ENCODE measurements at regions not wholly inside any gene's neighbourhood (a gene's known extent, or its start where the extent isn't known, plus 50 kb on each side); places are given as distances from the start of the nearest gene placed in this dataset.
"Not testable (repeated sequence)": the region's sequence is repeated elsewhere in the genome, so short reads cannot be mapped to it uniquely, and the experiment has no call there.

GRCh38 chr1:213582976-213583567, 404.7 kb upstream of the PROX1 start:
- FAIRE-seq (no peak), DNase-seq (ENCODE audit: low spot score) (no peak)

DNA sequence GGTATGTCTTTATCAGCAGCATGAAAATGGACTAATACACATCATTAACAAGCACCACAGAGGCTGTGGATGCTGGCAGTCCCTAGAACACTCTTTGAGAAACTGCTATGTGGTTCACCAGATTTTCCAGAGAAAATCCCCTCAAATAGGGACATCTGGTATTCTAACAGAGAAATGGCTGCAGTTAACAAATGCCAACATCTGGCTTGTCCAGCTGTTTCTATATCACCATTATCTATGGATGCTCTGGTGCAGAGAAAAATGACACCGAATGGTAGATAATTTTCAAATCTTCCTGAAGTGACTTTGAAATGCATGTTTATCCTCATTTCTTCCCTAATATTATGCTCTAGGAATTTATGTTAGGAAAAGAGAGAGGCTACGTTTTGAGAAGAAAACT, 403.5 kb upstream of the PROX1 start:
- no peak for FAIRE-seq
- no peak for DNase-seq (ENCODE audit: low spot score)

- DNase-seq (ENCODE audit: low spot score) (no peak), FAIRE-seq (no peak)
These were observed 402.4 kb upstream of the PROX1 start for GRCh38 chr1:213585402-213585801.

- FAIRE-seq, result no peak
- DNase-seq (ENCODE audit: low spot score), result no peak
These were observed 401.7 kb upstream of the PROX1 start for GRCh38 chr1:213585959-213586586.

GRCh38 chr1:213586587-213586972, 401.2 kb upstream of the PROX1 start:
- DNase-seq (ENCODE audit: low spot score), result no peak
- no peak for FAIRE-seq

GRCh38 chr1:213596729-213597128, 391.0 kb upstream of the PROX1 start:
- DNase-seq (ENCODE audit: low spot score), result no peak
- FAIRE-seq, result no peak

DNA sequence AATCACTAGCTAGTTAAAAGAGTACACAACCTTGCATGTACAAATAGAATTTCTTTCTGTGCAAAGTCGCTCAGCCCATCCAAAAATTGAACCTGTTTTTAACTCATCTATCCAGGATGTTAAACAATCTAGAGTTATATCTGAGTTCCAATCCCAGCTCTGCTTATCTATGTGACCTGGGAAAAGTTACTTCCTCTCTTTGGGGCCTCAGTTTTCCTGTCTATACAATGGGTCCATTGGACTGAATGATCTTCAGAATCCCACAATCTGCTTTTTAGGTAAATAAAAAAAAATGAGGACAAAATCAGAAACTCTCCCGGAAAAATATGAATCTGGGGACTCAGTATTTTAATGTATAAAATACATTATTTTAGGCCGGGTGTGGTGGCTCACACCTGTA, 389.5 kb upstream of the PROX1 start:
- DNase-seq (ENCODE audit: low spot score) (no peak), FAIRE-seq (no peak)

DNA sequence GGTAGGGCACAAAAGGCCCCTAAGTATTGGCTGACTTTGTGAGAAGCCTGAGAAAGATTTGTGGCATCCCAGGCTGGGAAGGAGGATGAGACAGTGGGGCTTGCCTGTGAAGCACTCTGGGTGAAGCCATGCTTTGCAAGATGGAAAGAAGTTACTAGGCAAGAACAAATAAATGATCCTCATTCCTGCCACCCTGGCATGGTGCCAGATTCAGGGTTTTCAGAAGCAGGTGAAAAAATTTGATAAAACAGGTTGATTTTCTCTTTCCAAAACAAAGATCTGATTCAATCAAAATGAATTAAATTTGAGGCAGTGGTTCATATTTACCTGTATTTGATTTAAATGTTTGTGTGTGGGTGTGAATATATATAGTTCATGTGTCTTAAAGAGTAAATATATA, 386.9 kb upstream of the PROX1 start:
- FAIRE-seq (no peak), DNase-seq (ENCODE audit: low spot score) (no peak)

DNA sequence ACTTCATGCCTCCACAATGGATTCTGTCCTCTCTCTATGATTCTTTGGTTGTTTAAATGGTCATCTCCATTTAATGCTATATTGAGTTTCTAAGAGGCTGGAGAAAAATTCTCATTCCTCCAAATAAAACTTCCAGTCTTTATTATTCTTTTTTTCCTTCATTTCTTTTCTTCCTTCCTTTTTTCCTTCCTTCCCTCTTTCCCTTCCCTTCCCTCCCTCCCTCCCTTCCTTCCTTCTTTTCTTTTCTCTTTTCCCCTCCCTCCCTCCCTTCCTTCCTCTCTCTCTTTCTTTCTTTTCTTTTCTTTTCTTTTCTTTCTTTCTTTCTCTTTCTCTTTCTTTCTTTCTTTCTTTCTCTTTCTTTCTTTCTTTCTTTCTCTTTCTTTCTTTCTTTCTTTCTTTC, 386.1 kb upstream of the PROX1 start:
- FAIRE-seq; DNase-seq (ENCODE audit: low spot score): not testable (repeated sequence)

DNA sequence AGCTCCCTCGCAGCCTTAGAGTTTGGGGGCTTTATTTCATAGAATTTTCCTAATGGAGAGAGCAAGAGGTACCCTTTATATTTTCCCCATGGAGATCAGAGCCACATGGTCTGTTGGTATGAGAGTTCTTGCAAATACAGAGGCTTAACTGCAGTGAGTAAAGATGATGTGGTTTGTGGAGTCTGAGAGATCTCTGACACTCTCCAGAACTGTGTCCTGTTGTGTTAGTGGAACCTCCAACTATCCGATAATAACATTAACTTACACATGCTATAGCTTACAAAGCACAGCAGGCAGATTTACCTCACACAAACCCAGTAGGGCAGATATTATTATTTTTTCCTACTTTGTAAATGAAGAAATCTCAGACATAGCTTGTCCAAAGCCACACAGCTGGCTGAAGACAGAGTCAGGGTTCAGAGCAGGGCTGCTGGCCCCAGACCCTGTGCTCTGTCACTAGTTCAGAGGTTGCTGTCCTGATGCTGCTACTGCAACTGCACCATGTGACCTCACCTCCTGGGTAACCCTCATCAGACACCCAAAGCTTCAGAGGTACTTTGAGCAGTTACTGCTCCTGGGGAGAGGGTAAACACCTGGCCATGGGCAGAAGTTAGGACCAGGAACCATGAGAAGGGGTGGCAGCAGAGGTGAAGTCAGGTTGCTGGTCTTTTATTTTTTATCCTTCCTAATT, 384.8 kb upstream of the PROX1 start:
- DNase-seq (ENCODE audit: low spot score) (no peak), FAIRE-seq (no peak)

DNA sequence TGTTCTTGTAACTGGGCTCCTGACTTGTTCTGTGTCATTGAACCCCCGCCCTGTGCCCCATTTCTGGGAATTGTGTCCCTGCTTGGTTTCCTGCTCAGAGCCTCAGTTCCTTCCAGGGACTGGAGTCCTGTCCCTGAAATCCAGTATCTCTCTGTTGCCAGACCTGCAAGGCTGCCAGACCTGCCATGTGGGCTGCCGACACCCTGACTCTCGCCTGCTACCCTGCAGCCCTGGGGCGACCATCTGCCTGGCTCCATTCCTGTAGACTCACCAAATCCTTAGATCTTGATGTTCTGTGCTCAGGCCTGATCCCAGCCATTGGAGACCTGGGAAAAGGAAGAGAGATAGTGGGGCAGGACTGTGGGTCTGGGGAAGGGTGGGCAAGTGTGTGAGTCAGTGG, 383.3 kb upstream of the PROX1 start:
- no peak for FAIRE-seq
- no peak for DNase-seq (ENCODE audit: low spot score)

GRCh38 chr1:213605732-213606131, 382.0 kb upstream of the PROX1 start:
- FAIRE-seq, result no peak
- no peak for DNase-seq (ENCODE audit: low spot score)

DNA sequence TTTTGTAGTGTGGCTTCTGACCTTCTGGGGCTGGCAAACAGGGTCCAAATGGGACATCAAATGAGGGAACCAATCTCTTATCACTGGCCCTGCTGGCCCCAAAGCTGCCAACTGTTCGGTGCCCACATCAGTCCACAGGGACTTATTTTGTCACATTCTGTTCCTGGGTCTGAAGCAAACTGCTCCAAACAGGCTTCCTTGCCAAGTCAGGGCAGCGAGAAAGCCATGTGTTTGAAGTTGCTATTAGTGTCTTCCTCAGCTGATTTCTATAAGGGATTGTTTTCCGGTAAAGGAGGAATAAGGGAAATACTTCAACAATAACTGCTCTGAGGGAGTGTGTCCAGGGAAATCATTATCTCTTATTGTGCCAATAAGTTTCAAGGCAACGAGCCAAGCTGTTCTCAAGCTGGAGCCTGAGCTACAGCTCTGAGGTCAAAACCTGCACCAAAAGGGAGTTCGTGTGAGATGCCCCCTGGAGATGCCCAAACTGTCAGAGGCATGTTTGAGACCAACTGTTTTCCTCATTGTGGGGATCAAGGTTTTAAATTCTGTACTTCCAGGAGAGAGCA, 381.4 kb upstream of the PROX1 start:
- no peak for FAIRE-seq
- DNase-seq (ENCODE audit: low spot score), result no peak

- DNase-seq (ENCODE audit: low spot score) (no peak), FAIRE-seq (no peak)
These were observed 374.2 kb upstream of the PROX1 start for GRCh38 chr1:213613549-213613948.

- no peak for DNase-seq (ENCODE audit: low spot score)
- no peak for FAIRE-seq
These were observed 372.4 kb upstream of the PROX1 start for GRCh38 chr1:213615226-213615916.

GRCh38 chr1:213617133-213617532, 370.6 kb upstream of the PROX1 start:
- DNase-seq (ENCODE audit: low spot score) (no peak), FAIRE-seq (no peak)

DNA sequence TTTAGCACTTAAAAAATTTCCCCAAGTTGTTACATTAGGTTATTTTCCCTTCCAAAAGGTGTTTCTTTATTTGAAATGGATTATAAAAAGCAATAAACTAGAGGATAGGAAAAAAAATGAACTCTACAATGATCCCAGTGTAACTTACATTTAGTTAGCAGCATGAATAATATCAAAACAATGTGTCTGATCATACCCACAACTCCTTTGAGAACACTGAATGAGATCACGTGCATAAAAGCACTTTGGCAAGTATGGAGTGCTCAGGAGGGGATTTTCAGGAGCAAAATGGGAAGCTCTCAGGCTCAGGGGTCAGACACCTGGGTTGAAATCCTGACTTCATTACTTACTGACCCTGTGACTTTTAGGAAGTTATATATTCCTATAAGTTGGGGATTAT, 369.7 kb upstream of the PROX1 start:
- FAIRE-seq (no peak), DNase-seq (ENCODE audit: low spot score) (no peak)

DNA sequence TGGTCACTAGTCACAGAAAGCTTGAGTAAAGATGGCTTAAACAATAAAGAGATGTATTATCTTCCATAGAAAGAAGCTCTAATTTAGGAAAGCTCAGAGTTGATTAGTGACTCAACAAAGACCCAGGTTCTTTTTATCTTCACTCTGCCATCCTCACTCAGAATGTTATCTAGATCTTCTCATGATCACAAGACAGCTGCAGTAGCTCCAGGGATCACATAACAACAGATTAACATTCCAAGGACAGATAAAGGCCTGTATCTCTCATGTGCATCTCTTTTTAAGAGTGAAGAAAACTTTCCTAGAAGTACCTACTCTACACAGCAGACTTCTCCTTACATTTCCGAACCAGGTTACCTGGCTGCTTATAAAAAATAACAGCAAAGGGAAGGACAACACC, 368.7 kb upstream of the PROX1 start:
- DNase-seq (ENCODE audit: low spot score), result no peak
- FAIRE-seq, result no peak

- FAIRE-seq, result no peak
These were observed 366.7 kb upstream of the PROX1 start for GRCh38 chr1:213621077-213621476.

GRCh38 chr1:213622365-213623063, 365.3 kb upstream of the PROX1 start:
- no peak for FAIRE-seq

More at GRCh38 chr1:213621077-213621476, 366.7 kb upstream of the PROX1 start:
- DNase-seq (ENCODE audit: low spot score), result no peak

GRCh38 chr1:213623064-213623581, 364.6 kb upstream of the PROX1 start:
- FAIRE-seq, result no peak
- DNase-seq (ENCODE audit: low spot score), result no peak

More at GRCh38 chr1:213622365-213623063, 365.3 kb upstream of the PROX1 start:
- DNase-seq (ENCODE audit: low spot score), result peak; percentile 23

Measured in urothelium cell line (cell line).